Neuronal stem cell (in vitro differentiated cells): ENCODE measurements at regions not wholly inside any gene's neighbourhood (a gene's known extent, or its start where the extent isn't known, plus 50 kb on each side); places are given as distances from the start of the nearest gene placed in this dataset.

Experiments
- DNase-seq: peaks from one replicate; pipeline ENCODE4 v3.0.0-alpha.2; 2013; ENCODE audit warnings: low spot score
- H2AFZ ChIP-seq: one replicate; pipeline ENCODE4 v1.6.1; 2013; ENCODE audit warnings: mild to moderate bottlenecking, low read length, inconsistent platforms
- H2AK5ac ChIP-seq: 2 replicates; pipeline ENCODE4 v1.6.1; 2013; ENCODE audit warnings: low read depth, mild to moderate bottlenecking, inconsistent platforms, low read length, moderate library complexity, mixed read lengths
- H2BK120ac ChIP-seq: 2 replicates; pipeline ENCODE4 v1.6.1; 2013; ENCODE audit warnings: low read depth, mild to moderate bottlenecking, inconsistent platforms, low read length, moderate library complexity, mixed read lengths
- H2BK12ac ChIP-seq: one replicate; pipeline ENCODE4 v1.6.1; 2013; ENCODE audit warnings: low read length, inconsistent platforms
- H2BK15ac ChIP-seq: 2 replicates; pipeline ENCODE4 v1.6.1; 2013; ENCODE audit warnings: mild to moderate bottlenecking, low read length, inconsistent platforms, mixed read lengths
- H2BK5ac ChIP-seq: one replicate; pipeline ENCODE4 v1.6.1; 2013; ENCODE audit warnings: inconsistent platforms, mild to moderate bottlenecking, low read length, moderate library complexity
- H3K14ac ChIP-seq: one replicate; pipeline ENCODE4 v1.6.1; 2013; ENCODE audit warnings: low read length, inconsistent platforms
- H3K18ac ChIP-seq: 2 replicates; pipeline ENCODE4 v1.6.1; 2013; ENCODE audit warnings: low read length, inconsistent platforms
- H3K23ac ChIP-seq: 2 replicates; pipeline ENCODE4 v1.6.1; 2013; ENCODE audit warnings: low read depth, mild to moderate bottlenecking, mixed read lengths, low read length, inconsistent platforms; ENCODE audit not compliant: poor library complexity
- H3K27ac ChIP-seq: replicated peaks from 3 replicates; pipeline ENCODE4 v1.5.1; 2013; ENCODE audit warnings: low read length, inconsistent platforms
- H3K27me3 ChIP-seq, 3 experiments: 2 replicates each; pipeline ENCODE4 v1.6.1; 2013; ENCODE audit warnings: low read length in 3 of 3, mild to moderate bottlenecking in 2 of 3, inconsistent platforms in 1 of 3, low read depth in 1 of 3, mixed read lengths in 1 of 3, moderate library complexity in 1 of 3; ENCODE audit not compliant: control insufficient read depth in 3 of 3, insufficient read depth in 3 of 3
- H3K36me3 ChIP-seq, 2 donors: replicated peaks in 1 of 2; 2 replicates each; pipeline ENCODE4 v1.6.1; 2013; ENCODE audit warnings: low read length in 2 of 2; ENCODE audit not compliant: control insufficient read depth in 2 of 2, insufficient read depth in 2 of 2
- H3K4ac ChIP-seq: 2 replicates; pipeline ENCODE4 v1.6.1; 2013; ENCODE audit warnings: inconsistent platforms, mild to moderate bottlenecking, low read length, moderate library complexity
- H3K4me1 ChIP-seq, 2 donors: 1 replicate in 1 of 2; 2 replicates in 1 of 2; pipeline ENCODE4 v1.6.1; 2013; ENCODE audit warnings: low read length in 2 of 2, low read depth in 1 of 2; ENCODE audit not compliant: control insufficient read depth in 2 of 2, insufficient read depth in 1 of 2
- H3K4me2 ChIP-seq: one replicate; pipeline ENCODE4 v1.6.1; 2013; ENCODE audit warnings: mild to moderate bottlenecking, low read length, inconsistent platforms; ENCODE audit not compliant: insufficient read depth, poor library complexity, severe bottlenecking
- H3K4me3 ChIP-seq, 2 donors: 2 replicates each; pipeline ENCODE4 v1.5.1; 2013; ENCODE audit warnings: low read length in 2 of 2, mild to moderate bottlenecking in 2 of 2, inconsistent platforms in 1 of 2, moderate library complexity in 1 of 2
- H3K79me1 ChIP-seq: one replicate; pipeline ENCODE4 v1.6.1; 2013; ENCODE audit warnings: low read depth, mild to moderate bottlenecking, inconsistent platforms, low read length, moderate library complexity
- H3K9ac ChIP-seq: one replicate; pipeline ENCODE4 v1.6.1; 2013; ENCODE audit warnings: mild to moderate bottlenecking, low read depth, low read length, inconsistent platforms; ENCODE audit not compliant: poor library complexity
- H3K9me3 ChIP-seq, 2 donors: replicated peaks in 1 of 2; 2 replicates each; pipeline versions ENCODE3 to v1.6.1; 2013; ENCODE audit warnings: low read length in 2 of 2, mild to moderate bottlenecking in 2 of 2, inconsistent platforms in 1 of 2, low read depth in 1 of 2, mixed read lengths in 1 of 2, moderate library complexity in 1 of 2; ENCODE audit not compliant: control insufficient read depth in 2 of 2, insufficient read depth in 1 of 2
- H4K8ac ChIP-seq: one replicate; pipeline ENCODE4 v1.6.1; 2013; ENCODE audit warnings: low read depth, mild to moderate bottlenecking, inconsistent platforms, low read length, moderate library complexity
- H4K91ac ChIP-seq: one replicate; pipeline ENCODE4 v1.6.1; 2013; ENCODE audit warnings: low read length, low read depth, mild to moderate bottlenecking, inconsistent platforms; ENCODE audit not compliant: poor library complexity
- WGBS, 2 donors: extraction: QIAGEN DNeasy Blood & Tissue Kit; methylation state at CpG; one replicate each; pipeline ENCODE4 v1.1.7; 2013; ENCODE audit warnings: missing lambda C conversion rate in 2 of 2, mixed read lengths in 1 of 2; ENCODE audit not compliant: insufficient read length in 2 of 2, insufficient replicate concordance in 1 of 2; ENCODE audit errors: extremely low coverage in 2 of 2; 5-methylcytosine and 5-hydroxymethylcytosine counted together

DNA sequence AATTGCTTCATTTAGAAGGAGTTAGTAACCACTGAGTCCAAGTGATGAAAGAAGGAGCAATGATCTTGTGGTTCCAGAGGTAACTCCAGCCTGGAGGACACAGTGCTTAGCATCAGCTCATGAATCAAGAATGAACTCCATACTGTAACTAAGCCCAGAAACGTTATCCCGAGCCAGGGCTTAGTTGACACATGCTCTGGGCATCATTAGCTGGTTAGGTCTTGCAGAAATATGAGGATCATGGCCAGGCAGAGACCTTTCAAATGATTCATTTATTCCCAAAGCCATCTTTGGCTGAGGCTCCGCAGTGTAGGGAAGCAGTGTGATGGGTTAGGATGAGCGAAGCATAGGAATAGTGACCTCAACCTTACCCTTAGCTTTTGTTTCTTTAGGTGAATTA is 277.4 kb downstream of the FAM76B start:
- Histone ChIP-seq H3K79me1 (no peaks in the 10 kb centered on the region), H3K23ac (no peak overlapping the region), H3K18ac (no peak overlapping the region), H2BK5ac (no peak overlapping the region), H3K4me2 (no peak overlapping the region), H3K9me3 (no peaks in the 10 kb centered on the region), H3K9ac (no peak overlapping the region), H2AFZ (no peak overlapping the region), H3K36me3 (no peaks in the 10 kb centered on the region), H4K91ac (no peak overlapping the region), H4K8ac (no peak overlapping the region), H3K27ac (no peak overlapping the region), H3K14ac (no peak overlapping the region), H2BK120ac (no peak overlapping the region), H3K27me3 (no peaks in the 10 kb centered on the region), H2BK12ac (no peak overlapping the region), H2BK15ac (no peak overlapping the region), H3K4me3 (no peak overlapping the region), H3K4ac (no peak overlapping the region), H2AK5ac (no peak overlapping the region), H3K4me1 (peaks cover 0 to 4% of the 10 kb centered on the region in 2 donors)
- no CpG with 5 or more reads among the region's 4 CpGs for WGBS, 2 donors
- DNase-seq = no peak

DNA sequence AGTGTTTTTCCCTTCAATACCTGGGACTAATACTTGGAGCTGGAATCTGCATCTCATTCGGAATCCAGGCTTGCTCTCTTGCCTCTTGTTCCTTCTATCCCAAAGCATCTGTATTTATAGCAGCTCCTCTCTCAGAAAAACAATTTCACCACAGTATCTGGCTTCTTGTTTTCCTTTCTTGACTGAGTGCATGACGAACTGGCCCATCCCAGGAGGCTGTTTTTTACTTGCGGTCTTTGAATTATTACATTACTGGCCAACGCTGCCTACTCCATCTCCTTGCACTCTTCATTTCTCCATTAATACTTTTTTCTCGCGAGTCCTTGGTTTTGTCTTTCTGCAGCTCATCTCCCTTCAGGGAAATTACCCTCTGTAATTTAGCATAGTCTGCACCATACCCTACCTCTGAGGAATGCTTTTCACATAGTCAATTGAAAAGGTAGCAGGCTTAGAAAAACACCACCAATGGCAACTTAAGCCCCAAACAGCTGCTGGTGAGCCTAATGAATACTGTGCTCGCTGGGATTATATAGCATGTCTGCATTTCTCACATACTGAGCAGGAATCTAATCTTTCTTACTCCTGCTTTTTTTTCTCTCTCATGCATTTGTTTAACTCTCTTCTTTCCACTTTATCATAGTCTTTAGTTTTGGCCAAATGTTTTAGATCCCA is 277.4 kb upstream of the SESN3 start:
- Histone ChIP-seq H3K79me1 (no peaks in the 10 kb centered on the region), H3K9ac (no peak overlapping the region), H2BK12ac (no peak overlapping the region), H2BK120ac (no peak overlapping the region), H3K23ac (no peak overlapping the region), H3K27me3 (no peaks in the 10 kb centered on the region), H3K4me3 (no peak overlapping the region), H3K4me1 (peaks cover 0 to 4% of the 10 kb centered on the region in 2 donors), H3K18ac (no peak overlapping the region), H2BK5ac (no peak overlapping the region), H2BK15ac (no peak overlapping the region), H3K4me2 (no peak overlapping the region), H3K9me3 (no peaks in the 10 kb centered on the region), H4K8ac (no peak overlapping the region), H3K4ac (no peak overlapping the region), H3K27ac (no peak overlapping the region), H2AFZ (no peak overlapping the region), H3K14ac (no peak overlapping the region), H2AK5ac (no peak overlapping the region), H3K36me3 (no peaks in the 10 kb centered on the region), H4K91ac (no peak overlapping the region)
- no CpG with 5 or more reads among the region's 7 CpGs for WGBS, 2 donors
- no peak for DNase-seq

GRCh38 chr11:95507794-95508193 is 276.8 kb upstream of the SESN3 start:
- DNase-seq = no peak
- Histone ChIP-seq H3K4me1 (peaks cover 0 to 4% of the 10 kb centered on the region in 2 donors), H3K18ac (no peak overlapping the region), H4K91ac (no peak overlapping the region), H4K8ac (no peak overlapping the region), H3K4me3 (no peak overlapping the region), H2AK5ac (no peak overlapping the region), H2BK15ac (no peak overlapping the region), H2AFZ (no peak overlapping the region), H3K79me1 (no peaks in the 10 kb centered on the region), H3K4ac (no peak overlapping the region), H2BK5ac (no peak overlapping the region), H3K9me3 (no peaks in the 10 kb centered on the region), H3K14ac (no peak overlapping the region), H3K9ac (no peak overlapping the region), H3K4me2 (no peak overlapping the region), H3K23ac (no peak overlapping the region), H2BK12ac (no peak overlapping the region), H2BK120ac (no peak overlapping the region), H3K27ac (no peak overlapping the region), H3K27me3 (no peaks in the 10 kb centered on the region), H3K36me3 (no peaks in the 10 kb centered on the region)
- no CpG with 5 or more reads among the region's 3 CpGs for WGBS, 2 donors

DNA sequence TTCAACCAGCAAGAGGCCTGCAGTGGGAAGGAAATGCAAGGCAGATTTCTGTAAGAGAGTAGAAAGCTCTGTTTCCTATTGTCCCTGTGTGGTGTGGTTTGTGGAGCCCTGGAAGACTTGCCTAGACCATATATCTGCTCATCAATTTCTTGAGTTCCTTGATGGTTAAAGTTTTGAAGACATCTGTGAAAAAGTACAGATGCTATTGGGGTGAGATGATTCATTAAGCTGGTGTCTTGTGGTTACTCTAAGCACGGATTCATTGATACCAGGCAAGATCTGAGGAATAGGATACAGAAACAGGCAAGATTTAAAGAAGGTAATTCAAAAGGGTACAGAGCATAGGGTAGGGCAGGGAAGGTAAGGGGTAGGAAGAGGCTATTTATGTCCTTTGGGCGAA is 275.8 kb upstream of the SESN3 start:
- no peak overlapping the region for H2AK5ac ChIP-seq
- H2BK120ac ChIP-seq = no peak overlapping the region
- H3K23ac ChIP-seq = no peak overlapping the region
- H2BK12ac ChIP-seq = no peak overlapping the region
- H2AFZ ChIP-seq = no peak overlapping the region
- H2BK5ac ChIP-seq = no peak overlapping the region
- no peak overlapping the region for H3K4me2 ChIP-seq
- no peak overlapping the region for H4K8ac ChIP-seq
- no peak overlapping the region for H3K9ac ChIP-seq
- H3K36me3 ChIP-seq = no peaks in the 10 kb centered on the region
- no peak overlapping the region for H2BK15ac ChIP-seq
- no peaks in the 10 kb centered on the region for H3K79me1 ChIP-seq
- no peak overlapping the region for H3K27ac ChIP-seq
- H3K9me3 ChIP-seq = no peaks in the 10 kb centered on the region
- H3K4me3 ChIP-seq = no peak overlapping the region
- no peak overlapping the region for H4K91ac ChIP-seq
- H3K4me1 ChIP-seq = peaks cover 0 to 2% of the 10 kb centered on the region in 2 donors
- no CpG with 5 or more reads among the region's 2 CpGs for WGBS, 2 donors
- H3K27me3 ChIP-seq = no peaks in the 10 kb centered on the region
- H3K4ac ChIP-seq = no peak overlapping the region
- DNase-seq = no peak
- H3K14ac ChIP-seq = no peak overlapping the region
- H3K18ac ChIP-seq = no peak overlapping the region
